Fibroblast of skin of right quadriceps (primary cell): ENCODE measurements at regions not wholly inside any gene's neighbourhood (a gene's known extent, or its start where the extent isn't known, plus 50 kb on each side); places are given as distances from the start of the nearest gene placed in this dataset.

ENCODE experiments used
- DNase-seq: peaks from one replicate; pipeline ENCODE4 v3.0.0-alpha.2; 2013

DNA sequence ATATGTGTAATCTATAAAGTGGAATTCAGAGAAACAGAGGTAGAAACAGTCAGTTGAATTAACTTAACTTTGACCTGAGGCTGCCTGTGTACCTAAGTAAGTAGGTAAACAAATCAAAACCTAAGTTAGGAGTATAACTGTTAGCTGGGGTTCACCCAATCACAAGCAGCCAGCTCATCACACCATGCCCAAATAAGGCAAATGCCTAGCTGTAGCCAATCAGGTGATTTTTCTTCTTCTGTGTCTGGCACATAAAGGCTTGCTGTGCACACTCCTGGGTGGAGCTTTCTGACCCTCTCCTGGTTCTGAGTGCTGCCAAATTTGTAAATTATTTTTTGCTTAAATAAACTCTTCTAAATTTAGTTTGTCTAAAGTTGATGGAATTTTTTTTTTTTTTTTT lies 54.7 kb upstream of the TRIM39 start:
- no peak for DNase-seq

DNA sequence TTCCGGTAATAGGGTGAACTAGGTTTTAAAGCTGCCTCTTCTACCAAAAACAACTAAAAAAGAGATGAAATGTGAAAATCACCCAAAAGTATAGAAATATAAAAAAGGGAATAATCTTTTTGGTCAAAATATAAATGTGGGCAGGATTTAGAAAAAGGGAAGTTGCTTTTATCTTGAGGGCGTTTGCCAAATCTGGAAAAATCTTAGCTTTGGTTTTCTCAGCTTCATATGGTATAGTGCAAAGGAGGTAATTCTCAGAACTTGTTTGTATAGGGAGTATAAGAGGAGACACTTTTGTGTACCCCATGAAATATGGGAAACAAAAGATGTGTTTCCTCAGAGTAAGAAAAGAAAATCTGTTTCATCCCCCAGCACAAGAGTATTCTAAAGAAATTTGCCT lies 54.2 kb upstream of the TRIM26 start:
- no peak for DNase-seq

DNA sequence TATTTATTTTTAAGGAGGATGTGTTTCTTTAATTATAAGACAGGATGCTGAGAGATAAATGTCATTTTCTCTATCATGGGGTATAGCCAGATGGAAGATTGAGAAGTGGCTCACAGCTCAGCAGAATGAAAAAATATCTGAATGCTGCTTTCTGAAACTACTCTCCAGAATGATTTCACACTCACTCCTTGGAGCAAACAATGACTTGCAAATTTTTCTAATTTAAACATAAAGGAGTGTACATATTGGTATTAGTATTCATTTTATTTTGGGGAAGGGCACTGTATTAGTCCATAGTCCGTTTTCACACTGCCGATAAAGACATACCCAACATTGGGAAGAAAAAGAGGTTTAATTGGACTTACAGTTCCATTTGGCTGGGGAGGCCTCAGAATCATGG lies 52.4 kb upstream of the TRIM26 start:
- DNase-seq, result no peak

- peak; percentile 49 for DNase-seq
Measured at GRCh38 chr6:30265181-30265580, 52.0 kb upstream of the TRIM26 start.

DNA sequence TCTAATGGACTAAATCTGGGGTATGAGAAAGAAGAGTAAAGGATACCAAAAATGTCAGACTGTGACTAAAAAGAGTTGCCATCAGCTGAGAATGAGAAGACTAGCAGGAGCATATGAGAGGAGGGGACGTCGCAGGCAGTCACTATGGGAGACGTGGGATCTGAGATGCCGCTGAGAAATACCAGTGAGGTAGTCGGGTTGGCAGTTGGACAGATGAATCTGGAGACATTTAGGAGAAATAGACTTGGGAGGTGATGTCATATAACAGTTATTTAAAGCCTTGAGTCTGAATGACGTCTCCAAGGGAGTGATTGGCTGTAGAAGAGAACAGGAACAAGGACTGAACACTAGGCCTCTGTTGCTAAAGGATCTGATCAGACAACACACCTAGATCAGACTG lies 51.5 kb upstream of the TRIM26 start:
- DNase-seq, result peak; percentile 82

- peak; percentile 76 for DNase-seq
Measured at GRCh38 chr6:30263734-30264133, 50.5 kb upstream of the TRIM26 start.
